Activated naive CD8-positive, alpha-beta T cell (primary cell): ENCODE measurements at regions not wholly inside any gene's neighbourhood (a gene's known extent, or its start where the extent isn't known, plus 50 kb on each side); places are given as distances from the start of the nearest gene placed in this dataset.

ENCODE experiments used
- H3K27ac Mint-ChIP-seq: one replicate; pipeline ENCODE4 v1.8.0; 2021; ENCODE audit warnings: mixed read lengths
- H3K27me3 Mint-ChIP-seq: one replicate; pipeline ENCODE4 v1.8.0; 2021; ENCODE audit warnings: mixed read lengths
- H3K36me3 Mint-ChIP-seq: one replicate; pipeline ENCODE4 v1.8.0; 2021; ENCODE audit warnings: mixed read lengths
- H3K4me1 Mint-ChIP-seq: one replicate; pipeline ENCODE4 v1.8.0; 2021; ENCODE audit warnings: low read depth, mixed read lengths
- H3K4me3 Mint-ChIP-seq: one replicate; pipeline ENCODE4 v1.8.0; 2021; ENCODE audit warnings: mild to moderate bottlenecking, mixed read lengths
- H3K9me3 Mint-ChIP-seq: one replicate; pipeline ENCODE4 v1.8.0; 2021; ENCODE audit warnings: low read depth, mixed read lengths

DNA sequence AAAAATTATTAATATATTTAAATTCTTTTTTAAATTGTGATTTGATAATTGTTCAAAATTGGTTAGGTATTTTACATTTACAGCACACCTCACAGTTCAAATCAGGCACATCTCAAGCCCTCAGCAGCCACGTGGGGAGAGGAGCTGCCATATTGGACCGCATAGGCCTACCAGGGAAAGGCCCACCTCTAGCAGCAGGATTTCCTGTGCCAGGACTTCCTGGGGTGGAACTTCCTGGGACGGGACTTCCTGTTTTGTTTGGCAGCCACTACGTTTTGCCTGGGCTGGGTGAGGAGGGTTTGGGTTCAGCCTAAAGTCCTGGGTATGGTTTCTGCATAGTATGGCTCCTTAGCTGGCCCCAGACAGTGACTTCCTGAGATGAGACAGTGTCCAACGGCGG lies 298.5 kb upstream of the FOXF1 start:
- H3K4me3 Mint-ChIP-seq, result no peak overlapping the region
- peaks cover 4% of the 10 kb centered on the region for H3K27me3 Mint-ChIP-seq
- peaks cover 7% of the 10 kb centered on the region for H3K4me1 Mint-ChIP-seq
- H3K9me3 Mint-ChIP-seq, result peaks cover 8% of the 10 kb centered on the region
- H3K27ac Mint-ChIP-seq, result no peak overlapping the region
- no peaks in the 10 kb centered on the region for H3K36me3 Mint-ChIP-seq

DNA sequence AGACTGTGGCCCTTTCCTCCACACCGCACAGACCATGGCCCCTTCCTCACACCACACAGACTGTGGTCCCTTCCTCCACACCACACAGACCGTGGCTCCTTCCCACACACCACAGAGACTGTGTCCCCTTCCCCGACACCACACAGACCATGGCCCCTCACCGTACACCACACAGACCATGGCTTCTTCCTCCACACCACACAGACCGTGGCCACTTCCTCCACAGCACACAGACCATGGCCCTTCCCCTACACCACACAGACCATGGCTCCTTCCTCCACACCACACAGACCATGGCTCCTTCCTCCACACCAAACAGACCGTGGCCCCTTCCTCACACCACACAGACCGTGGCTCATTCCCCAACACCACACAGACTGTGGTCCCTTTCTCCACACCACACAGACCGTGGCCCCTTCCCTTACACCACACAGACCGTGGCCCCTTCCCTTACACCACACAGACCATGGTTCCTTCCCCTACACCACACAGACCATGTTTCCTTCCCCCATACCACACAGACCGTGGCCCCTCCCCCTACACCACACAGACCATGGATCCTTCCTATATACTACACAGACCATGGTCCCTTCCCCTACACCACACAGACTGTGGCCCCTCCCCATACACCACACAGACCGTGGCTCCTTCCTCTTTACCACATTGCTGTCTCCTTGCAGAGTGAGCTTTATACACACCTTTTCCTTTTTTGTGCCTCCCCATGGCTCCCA lies 297.5 kb upstream of the FOXF1 start:
- H3K36me3 Mint-ChIP-seq, result no peaks in the 10 kb centered on the region
- H3K27ac Mint-ChIP-seq, result no peak overlapping the region

DNA sequence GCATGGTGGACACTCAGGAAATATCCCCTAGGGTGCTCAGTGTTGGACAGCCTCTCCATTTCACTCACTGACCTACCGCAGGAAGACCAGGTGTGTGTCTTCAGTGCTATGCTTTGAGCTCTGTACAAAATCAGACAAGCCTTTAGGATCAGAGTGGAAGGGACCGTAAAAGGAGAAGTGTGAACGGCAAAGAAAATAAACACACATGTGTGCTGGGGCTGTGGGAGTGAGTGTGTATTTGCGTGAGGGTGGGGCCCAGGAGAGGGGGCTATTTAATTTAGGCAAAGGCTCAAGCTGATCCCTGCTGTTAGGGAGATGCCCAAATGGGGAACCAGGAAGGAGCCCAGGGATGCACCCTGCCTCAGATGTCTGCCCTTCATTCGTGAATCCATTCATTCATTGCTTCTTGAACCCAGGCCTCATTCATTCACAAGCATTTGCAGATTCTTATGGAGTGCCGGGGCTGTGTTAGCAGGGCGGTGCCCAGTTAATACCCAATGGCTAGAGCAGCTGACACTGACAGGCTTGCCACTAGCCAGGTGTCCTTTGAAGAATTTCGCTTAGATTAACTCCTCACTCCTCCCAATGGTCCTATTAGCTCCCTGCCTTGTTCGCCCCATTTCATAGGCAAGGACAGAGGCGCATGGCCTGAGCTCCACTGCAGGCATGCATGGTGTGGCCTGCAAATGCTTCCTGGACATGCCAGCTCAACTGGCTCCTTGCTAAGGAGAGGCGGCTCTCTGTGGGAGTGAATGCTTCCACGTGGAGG lies 296.7 kb upstream of the FOXF1 start:
- Mint-ChIP-seq H3K4me1 (peaks cover 7% of the 10 kb centered on the region), H3K27ac (no peak overlapping the region), H3K9me3 (peaks cover 8% of the 10 kb centered on the region), H3K4me3 (no peak overlapping the region), H3K36me3 (no peaks in the 10 kb centered on the region), H3K27me3 (peaks cover 3% of the 10 kb centered on the region)

More for the DNA sequence above, 297.5 kb upstream of the FOXF1 start:
- peaks cover 7% of the 10 kb centered on the region for H3K4me1 Mint-ChIP-seq
- H3K9me3 Mint-ChIP-seq, result peaks cover 8% of the 10 kb centered on the region
- H3K27me3 Mint-ChIP-seq, result peaks cover 3% of the 10 kb centered on the region
- no peak overlapping the region for H3K4me3 Mint-ChIP-seq

DNA sequence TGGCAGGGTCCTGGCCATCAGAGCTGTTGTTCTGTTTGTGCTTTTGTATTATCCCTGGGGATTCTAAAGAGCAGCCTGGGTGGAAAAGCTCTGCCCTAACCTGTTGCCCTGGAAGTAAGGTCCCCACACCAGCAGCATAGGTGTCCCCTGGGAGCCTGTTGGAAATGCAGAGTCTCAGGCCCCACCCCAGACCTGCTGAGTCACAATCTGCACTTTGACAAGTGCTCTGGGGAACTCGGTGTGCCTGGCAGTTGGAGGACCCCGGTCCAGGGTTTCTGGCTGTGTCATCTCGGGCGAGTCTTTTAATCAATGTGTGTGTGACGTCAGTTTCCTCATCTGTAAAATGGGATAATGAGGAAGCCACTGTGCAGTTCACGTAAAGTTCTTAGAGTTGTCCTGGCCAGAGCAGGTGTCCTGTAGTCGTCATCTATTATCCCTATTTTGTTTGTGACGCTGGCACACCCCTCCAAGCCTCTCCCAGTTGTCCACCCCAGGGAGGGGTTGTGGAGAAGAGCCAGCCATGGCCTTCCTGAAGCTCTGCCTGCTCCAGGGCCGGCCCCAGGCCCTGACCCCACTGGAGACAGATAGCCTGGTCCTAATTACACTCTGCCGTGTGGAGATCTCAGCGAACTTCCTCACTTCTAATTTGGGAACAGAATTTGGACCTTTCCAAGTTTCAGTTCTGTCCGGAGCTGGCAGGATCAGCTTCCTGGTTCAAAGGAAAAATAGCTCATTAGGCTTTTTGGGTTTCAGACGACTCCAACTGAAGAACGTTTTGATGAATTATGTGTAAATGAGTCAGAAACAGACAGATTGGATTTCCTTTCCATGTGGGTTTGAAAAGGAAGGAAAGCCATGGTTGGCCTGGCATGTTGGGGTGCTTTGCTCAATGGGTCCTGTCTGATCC lies 295.7 kb upstream of the FOXF1 start:
- Mint-ChIP-seq H3K4me1 (peaks cover 7% of the 10 kb centered on the region), H3K4me3 (no peak overlapping the region), H3K27me3 (peaks cover 3% of the 10 kb centered on the region), H3K9me3 (peaks cover 8% of the 10 kb centered on the region), H3K36me3 (no peaks in the 10 kb centered on the region), H3K27ac (no peak overlapping the region)

DNA sequence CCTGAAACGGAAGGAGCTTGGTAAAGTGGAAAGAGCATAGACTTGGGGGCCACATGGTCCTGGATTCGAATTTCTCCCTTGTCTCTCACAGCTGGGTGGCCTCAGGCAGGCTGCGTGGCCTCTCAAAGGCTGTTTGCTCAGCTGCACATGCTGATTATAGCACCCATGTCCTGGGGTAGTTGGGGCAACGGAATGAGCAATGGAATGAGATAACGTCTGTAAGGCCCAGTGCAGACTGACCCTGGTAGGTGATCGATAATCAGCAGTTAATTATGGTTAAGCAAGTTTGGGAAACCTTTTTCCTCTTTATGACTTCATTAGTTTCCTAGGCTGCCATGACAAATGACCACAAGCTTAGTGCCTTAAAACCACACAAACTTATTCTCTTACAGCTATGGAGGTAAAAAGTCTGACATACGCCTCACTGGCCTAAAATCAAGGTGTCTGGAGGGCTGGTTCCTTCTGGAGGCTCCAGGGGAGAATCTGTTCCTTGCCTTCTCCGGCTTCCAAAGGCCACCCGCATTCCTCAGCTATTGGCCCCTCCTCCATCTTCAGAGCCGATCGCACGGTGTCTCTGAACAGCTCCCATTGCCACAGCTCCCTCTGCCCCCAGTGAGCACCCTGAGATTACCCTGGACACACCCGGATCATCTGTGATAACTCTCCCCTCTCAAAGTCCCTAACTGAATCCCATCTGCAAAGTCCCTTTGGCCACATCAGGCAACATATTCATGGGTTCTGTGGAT lies 294.9 kb upstream of the FOXF1 start:
- no peak overlapping the region for H3K27ac Mint-ChIP-seq
- no peaks in the 10 kb centered on the region for H3K36me3 Mint-ChIP-seq
- peaks cover 7% of the 10 kb centered on the region for H3K4me1 Mint-ChIP-seq

DNA sequence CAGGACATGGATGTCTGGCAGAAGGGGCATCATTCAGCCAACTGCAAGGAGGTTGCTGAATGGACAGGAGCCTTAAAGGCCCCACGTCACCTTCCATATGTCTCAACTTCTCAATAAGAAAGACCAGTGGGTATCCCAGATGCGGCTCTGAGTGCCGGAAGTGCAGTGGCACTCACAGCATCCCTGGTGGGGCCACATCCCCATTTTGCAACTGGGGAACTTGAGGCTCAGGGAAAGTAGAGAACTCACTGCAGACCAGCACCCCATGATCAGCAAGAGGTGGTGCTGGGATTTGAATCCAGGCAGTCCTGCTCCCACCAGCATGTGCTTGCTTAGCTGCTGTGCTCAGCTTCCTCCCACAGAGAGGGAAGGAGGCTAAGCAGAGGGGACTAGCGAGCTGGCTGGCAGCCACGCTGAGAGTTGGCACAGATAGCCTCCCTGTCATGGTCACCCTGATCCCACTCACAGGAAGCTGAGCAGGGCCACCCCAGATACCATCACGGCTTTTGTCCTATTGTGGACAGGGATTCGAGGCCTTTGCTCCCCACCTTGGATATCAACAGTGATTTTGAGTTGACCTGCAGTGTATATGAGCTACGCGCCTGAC lies 294.2 kb upstream of the FOXF1 start:
- no peak overlapping the region for H3K27ac Mint-ChIP-seq
- peaks cover 7% of the 10 kb centered on the region for H3K4me1 Mint-ChIP-seq

More for the DNA sequence above, 294.9 kb upstream of the FOXF1 start:
- Mint-ChIP-seq H3K9me3 (peaks cover 8% of the 10 kb centered on the region), H3K27me3 (peaks cover 3% of the 10 kb centered on the region), H3K4me3 (no peak overlapping the region)

DNA sequence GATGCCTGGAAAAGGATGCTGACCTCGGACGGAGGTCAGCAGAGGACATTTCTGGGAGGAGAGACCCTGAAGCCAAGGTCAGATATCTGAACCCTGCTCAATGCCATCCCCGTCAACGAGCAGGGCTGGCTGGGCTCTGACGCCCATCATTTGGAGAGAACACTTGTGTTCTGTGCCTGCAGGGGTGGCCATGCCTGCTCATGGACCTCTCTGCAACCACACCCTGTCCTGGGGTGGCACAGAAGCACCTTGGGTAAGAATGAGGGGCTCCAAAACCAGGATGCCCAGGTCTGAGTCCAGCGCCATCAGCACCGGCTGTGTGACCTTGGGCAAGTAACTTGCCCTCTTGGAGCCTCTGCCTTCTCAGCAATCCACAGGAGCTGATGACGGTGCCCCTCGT lies 293.7 kb upstream of the FOXF1 start:
- Mint-ChIP-seq H3K27ac (no peak overlapping the region), H3K4me3 (no peak overlapping the region), H3K4me1 (peaks cover 7% of the 10 kb centered on the region)

More for the DNA sequence above, 294.2 kb upstream of the FOXF1 start:
- Mint-ChIP-seq H3K4me3 (no peak overlapping the region), H3K36me3 (no peaks in the 10 kb centered on the region), H3K27me3 (peaks cover 3% of the 10 kb centered on the region), H3K9me3 (peaks cover 8% of the 10 kb centered on the region)

DNA sequence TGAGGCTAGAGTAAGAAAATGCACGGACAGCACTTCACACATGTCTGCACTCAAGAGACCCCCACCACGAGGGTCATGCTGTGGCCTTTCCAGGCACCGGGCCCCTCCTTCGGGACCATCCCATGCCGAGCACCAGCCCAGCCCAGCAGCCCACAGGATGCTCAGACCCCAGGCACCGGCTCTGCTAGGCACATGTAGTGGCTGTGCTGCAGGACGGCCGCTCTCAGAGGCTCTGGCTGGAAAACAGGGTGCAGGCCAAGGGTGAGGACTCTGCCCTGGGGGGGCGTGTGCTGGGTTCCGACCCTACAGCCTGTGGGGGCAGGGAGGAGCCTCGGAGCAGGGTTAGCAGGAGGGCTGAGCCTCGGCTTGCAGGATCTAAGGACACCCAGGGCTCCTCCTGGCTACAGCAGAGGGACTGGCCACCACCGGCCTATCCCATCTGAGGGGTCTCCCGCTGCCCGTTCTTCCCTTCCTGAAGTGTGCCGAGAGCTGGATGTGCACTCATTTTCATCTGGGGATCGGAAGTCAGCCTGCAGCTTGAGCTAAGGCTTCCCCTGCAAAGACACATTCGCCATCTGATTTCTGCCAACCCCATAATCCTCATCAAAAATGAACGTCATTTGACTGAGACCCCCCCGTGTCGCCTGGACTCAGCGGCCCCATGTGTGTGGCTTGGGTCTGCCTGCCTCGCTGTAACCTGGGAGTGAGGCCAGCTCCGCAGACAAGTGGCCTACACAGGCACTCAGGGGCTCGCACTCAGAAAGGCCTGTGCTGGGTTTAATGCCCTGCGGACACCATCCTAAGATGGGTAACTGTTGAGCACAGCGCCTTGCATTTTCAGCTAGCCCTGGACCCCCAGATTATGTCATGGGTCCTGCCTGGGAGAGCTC lies 293.1 kb upstream of the FOXF1 start:
- H3K27ac Mint-ChIP-seq, result no peak overlapping the region
- no peaks in the 10 kb centered on the region for H3K36me3 Mint-ChIP-seq
- H3K4me1 Mint-ChIP-seq, result peaks cover 7% of the 10 kb centered on the region
- peaks cover 5% of the 10 kb centered on the region for H3K27me3 Mint-ChIP-seq
- H3K4me3 Mint-ChIP-seq, result no peak overlapping the region
- peaks cover 4% of the 10 kb centered on the region for H3K9me3 Mint-ChIP-seq

More for the DNA sequence above, 293.7 kb upstream of the FOXF1 start:
- no peaks in the 10 kb centered on the region for H3K36me3 Mint-ChIP-seq
- H3K27me3 Mint-ChIP-seq, result peaks cover 5% of the 10 kb centered on the region
- H3K9me3 Mint-ChIP-seq, result peaks cover 8% of the 10 kb centered on the region

DNA sequence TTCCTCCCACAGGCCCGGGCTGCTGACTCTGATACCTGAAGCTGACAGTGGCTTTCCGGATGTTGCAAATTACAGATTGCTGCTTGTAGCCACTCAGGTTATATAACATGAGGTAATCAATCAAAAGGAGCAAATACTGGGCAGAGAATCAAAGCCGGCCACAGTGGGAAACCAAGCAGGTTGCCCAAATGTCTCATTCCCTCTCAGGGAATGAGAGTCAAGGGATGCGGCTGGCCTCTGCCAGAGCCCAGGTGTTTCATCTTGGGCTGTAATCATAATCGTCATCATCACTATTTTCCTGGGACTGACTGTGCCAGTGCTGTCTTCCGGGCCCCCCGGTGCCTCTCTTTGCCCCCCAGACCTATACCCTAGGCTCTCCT lies 292.4 kb upstream of the FOXF1 start:
- Mint-ChIP-seq H3K36me3 (no peaks in the 10 kb centered on the region), H3K27ac (no peak overlapping the region), H3K27me3 (peaks cover 5% of the 10 kb centered on the region), H3K9me3 (no peaks in the 10 kb centered on the region), H3K4me3 (no peak overlapping the region), H3K4me1 (peaks cover 6% of the 10 kb centered on the region)

DNA sequence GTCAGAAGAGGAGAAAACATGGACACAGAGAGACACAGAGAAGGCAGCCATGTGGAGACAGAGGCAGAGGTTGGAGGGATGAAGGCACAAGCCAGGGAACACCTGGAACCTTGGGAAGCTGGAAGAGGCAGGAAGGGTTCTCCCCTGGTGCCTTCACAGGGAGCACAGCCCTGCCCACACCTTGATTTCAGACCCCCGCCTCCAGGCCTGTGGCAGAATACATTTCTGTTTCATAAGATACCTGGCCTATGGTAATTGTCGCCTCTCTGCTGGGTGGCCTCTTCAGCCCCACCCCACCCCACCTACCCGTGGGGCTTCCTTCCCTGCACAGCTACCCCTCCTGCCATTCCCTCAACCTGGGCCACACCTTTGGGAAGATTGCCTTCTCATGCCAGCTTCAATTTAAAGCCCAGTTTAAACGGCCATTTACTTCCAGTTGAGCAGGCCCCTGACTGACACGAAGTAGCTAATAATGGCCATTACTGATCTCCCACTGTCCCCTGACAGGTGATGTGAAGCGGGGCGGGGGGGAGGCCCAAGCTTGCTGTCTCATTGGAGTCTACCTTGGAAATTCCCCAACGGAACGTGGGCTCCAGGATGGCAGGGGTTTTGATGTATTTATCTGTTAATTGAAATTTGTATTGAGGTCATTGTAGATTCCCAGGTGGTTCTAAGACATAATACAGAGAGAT lies 291.7 kb upstream of the FOXF1 start:
- H3K4me3 Mint-ChIP-seq, result no peak overlapping the region
- H3K27ac Mint-ChIP-seq, result no peak overlapping the region
- H3K27me3 Mint-ChIP-seq, result peaks cover 5% of the 10 kb centered on the region
- H3K36me3 Mint-ChIP-seq, result no peaks in the 10 kb centered on the region
- no peaks in the 10 kb centered on the region for H3K4me1 Mint-ChIP-seq
- H3K9me3 Mint-ChIP-seq, result no peaks in the 10 kb centered on the region

DNA sequence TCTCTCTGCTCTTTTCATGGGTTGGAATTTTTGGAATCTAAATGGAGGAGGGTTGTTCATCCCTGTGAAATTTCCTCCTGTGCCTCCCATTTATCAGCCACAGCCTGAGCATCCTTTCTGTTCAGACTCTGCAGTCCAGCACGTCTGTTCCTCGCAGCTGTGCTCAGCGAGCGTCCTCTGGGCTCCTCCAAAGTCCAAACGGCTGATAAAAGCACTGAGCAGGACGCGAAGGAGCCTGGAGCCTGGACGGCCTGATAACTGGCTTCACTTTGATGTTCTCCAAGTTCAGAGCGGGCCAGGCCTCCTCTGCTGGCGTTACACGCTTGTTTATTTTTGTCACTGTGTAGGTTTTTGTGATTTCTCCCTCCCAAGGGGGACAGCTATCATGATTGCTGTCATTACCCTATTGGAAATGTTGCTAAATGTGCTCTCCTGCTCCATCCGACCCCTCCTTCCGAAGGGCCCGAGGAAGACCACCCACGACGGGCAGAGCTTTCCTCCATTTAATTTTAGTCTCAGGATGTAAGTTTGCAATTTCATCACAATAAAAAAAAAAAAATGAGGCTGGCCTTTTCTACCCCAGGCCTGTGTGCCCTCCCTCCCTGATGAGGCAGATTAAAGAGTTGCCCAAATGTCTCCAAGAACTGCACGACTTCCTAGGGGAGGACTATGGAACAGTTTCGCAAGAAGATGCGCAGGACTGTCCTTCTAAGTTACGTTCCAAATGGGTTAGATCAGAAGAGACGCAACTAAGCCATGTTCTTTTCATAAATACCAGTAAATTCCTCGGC lies 290.5 kb upstream of the FOXF1 start:
- H3K36me3 Mint-ChIP-seq, result no peaks in the 10 kb centered on the region
- H3K9me3 Mint-ChIP-seq, result no peaks in the 10 kb centered on the region
- H3K4me1 Mint-ChIP-seq, result no peaks in the 10 kb centered on the region
- no peak overlapping the region for H3K4me3 Mint-ChIP-seq
- peaks cover 5% of the 10 kb centered on the region for H3K27me3 Mint-ChIP-seq
- no peak overlapping the region for H3K27ac Mint-ChIP-seq

DNA sequence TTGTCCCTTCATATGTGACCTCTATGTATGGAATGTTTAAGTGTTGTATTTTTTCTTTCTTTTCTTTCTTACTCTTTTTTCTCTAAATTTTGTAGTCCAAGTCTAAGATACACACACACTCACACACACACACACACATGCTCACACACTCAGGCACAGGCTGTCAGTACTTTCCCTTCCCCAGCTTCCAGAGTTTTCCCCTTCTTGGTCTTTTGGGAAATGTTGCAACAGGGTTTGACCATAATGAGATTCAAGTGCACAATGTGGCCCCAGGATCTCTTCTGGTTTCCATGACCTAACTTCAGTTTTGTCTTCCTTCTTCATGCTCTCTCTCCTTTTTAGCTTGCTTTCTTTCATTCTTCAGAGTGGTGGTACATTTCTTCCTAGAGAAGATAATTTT lies 289.8 kb upstream of the FOXF1 start:
- Mint-ChIP-seq H3K36me3 (no peaks in the 10 kb centered on the region), H3K4me1 (no peaks in the 10 kb centered on the region), H3K27me3 (peaks cover 5% of the 10 kb centered on the region), H3K9me3 (no peaks in the 10 kb centered on the region), H3K27ac (no peak overlapping the region), H3K4me3 (no peak overlapping the region)
